NOMO-1 treated with DMSO at 0.1 percent for 48 hours (cell line): ENCODE measurements at regions not wholly inside any gene's neighbourhood (a gene's known extent, or its start where the extent isn't known, plus 50 kb on each side); places are given as distances from the start of the nearest gene placed in this dataset.
"Not testable (repeated sequence)": the region's sequence is repeated elsewhere in the genome, so short reads cannot be mapped to it uniquely, and the experiment has no call there.

Experiments
- DNase-seq: peaks from one replicate; lab custom pipeline; 2025; ENCODE audit not compliant: unreplicated experiment; lab: John Stamatoyannopoulos, UW

- no peak for DNase-seq
Measured at GRCh38 chr22:49008682-49009235, 818.9 kb downstream of the BRD1 start.

- DNase-seq, result no peak
Measured at GRCh38 chr22:49007013-49007653, 820.5 kb downstream of the BRD1 start.

GRCh38 chr22:49006207-49007012, 821.3 kb downstream of the BRD1 start:
- no peak for DNase-seq

- DNase-seq, result no peak
Measured at GRCh38 chr22:49005557-49005956, 822.1 kb downstream of the BRD1 start.

GRCh38 chr22:49004484-49005399, 822.9 kb downstream of the BRD1 start:
- DNase-seq, result no peak

- DNase-seq, result not testable (repeated sequence)
Measured at GRCh38 chr22:48997605-48998004, 830.1 kb downstream of the BRD1 start.

- DNase-seq, result no peak
Measured at GRCh38 chr22:48993655-48994054, 834.0 kb downstream of the BRD1 start.

- DNase-seq, result no peak
Measured at GRCh38 chr22:48984639-48985038, 843.0 kb downstream of the BRD1 start.

GRCh38 chr22:48982321-48982905, 845.3 kb downstream of the BRD1 start:
- DNase-seq, result no peak

- no peak for DNase-seq
Measured at GRCh38 chr22:48981371-48982061, 846.2 kb downstream of the BRD1 start.

GRCh38 chr22:48980918-48981317, 846.8 kb downstream of the BRD1 start:
- DNase-seq, result no peak

- DNase-seq, result no peak
Measured at GRCh38 chr22:48980409-48980808, 847.3 kb downstream of the BRD1 start.

- no peak for DNase-seq
Measured at GRCh38 chr22:48979482-48979881, 848.2 kb downstream of the BRD1 start.

GRCh38 chr22:48976556-48977535, 850.8 kb downstream of the BRD1 start:
- no peak for DNase-seq

GRCh38 chr22:48975886-48976285, 851.8 kb downstream of the BRD1 start:
- DNase-seq, result no peak

GRCh38 chr22:48975316-48975741, 852.3 kb downstream of the BRD1 start:
- DNase-seq, result no peak

GRCh38 chr22:48974443-48975315, 853.0 kb downstream of the BRD1 start:
- no peak for DNase-seq

GRCh38 chr22:48973694-48974041, 854.0 kb downstream of the BRD1 start:
- no peak for DNase-seq
